22Rv1 (cell line): ENCODE measurements at regions not wholly inside any gene's neighbourhood (a gene's known extent, or its start where the extent isn't known, plus 50 kb on each side); places are given as distances from the start of the nearest gene placed in this dataset.

Experiments used
- ZFX ChIP-seq: fragments of 450-650 bp; IDR thresholded peaks from 2 replicates; pipeline ENCODE4 v1.6.1; 2017; ENCODE audit warnings: antibody characterized with exemption, borderline replicate concordance
- TF ChIP-seq, protein P1 (sequence below): fragments of 450-650 bp; IDR thresholded peaks from 2 replicates; pipeline ENCODE4 v1.5.1; 2017; ENCODE audit warnings: mild to moderate bottlenecking

DNA sequence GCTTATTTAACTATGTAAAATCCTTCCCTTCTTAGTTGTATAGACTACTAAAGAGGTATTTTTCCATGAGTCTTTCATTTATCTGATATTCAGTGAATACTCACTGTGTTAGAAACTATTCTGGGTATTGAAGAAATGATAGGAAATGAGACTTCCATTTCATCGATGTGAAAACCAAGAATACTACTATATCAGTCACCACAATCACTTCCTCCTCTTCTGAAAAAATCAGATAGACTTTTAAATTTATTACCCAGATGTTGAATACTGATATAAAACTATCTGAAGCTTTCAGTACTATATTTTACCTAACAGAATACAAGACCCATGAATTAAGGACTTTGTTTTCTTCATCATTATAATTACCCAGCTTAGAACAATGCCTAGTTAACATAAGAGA is 1801.1 kb upstream of the CELF4 start:
- TF ChIP-seq, protein P1, sequence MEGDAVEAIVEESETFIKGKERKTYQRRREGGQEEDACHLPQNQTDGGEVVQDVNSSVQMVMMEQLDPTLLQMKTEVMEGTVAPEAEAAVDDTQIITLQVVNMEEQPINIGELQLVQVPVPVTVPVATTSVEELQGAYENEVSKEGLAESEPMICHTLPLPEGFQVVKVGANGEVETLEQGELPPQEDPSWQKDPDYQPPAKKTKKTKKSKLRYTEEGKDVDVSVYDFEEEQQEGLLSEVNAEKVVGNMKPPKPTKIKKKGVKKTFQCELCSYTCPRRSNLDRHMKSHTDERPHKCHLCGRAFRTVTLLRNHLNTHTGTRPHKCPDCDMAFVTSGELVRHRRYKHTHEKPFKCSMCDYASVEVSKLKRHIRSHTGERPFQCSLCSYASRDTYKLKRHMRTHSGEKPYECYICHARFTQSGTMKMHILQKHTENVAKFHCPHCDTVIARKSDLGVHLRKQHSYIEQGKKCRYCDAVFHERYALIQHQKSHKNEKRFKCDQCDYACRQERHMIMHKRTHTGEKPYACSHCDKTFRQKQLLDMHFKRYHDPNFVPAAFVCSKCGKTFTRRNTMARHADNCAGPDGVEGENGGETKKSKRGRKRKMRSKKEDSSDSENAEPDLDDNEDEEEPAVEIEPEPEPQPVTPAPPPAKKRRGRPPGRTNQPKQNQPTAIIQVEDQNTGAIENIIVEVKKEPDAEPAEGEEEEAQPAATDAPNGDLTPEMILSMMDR, result no peak
- TF ChIP-seq ZFX, result no peak
